BJ (cell line): ENCODE measurements at regions not wholly inside any gene's neighbourhood (a gene's known extent, or its start where the extent isn't known, plus 50 kb on each side); places are given as distances from the start of the nearest gene placed in this dataset.

ENCODE experiments used
- CTCF ChIA-PET: fragments of 350-600 bp; formaldehyde crosslinking; extraction: SDS; loops from one replicate; lab custom pipeline; 2021; ENCODE audit warnings: antibody characterized with exemption, inconsistent platforms; lab: Yijun Ruan, JAX
- POLR2A ChIA-PET: fragments of 300-600 bp; sonication (Branson Sonifier 250); formaldehyde crosslinking; extraction: SDS; loops from one replicate; lab custom pipeline; 2021; ENCODE audit warnings: antibody characterized with exemption; lab: Charles Lee
- DNase-seq: peaks from one replicate; pipeline ENCODE4 v3.0.0-alpha.2; 2011; ENCODE audit warnings: low read depth
- H3K27me3 ChIP-seq: 2 replicates; pipeline ENCODE4 v1.6.0; 2011; ENCODE audit warnings: low read length; ENCODE audit not compliant: control insufficient read depth, insufficient read depth
- H3K36me3 ChIP-seq: 2 replicates; pipeline ENCODE4 v1.5.1; 2011; ENCODE audit warnings: low read length; ENCODE audit not compliant: control insufficient read depth, insufficient read depth
- H3K4me3 ChIP-seq: 2 replicates; pipeline ENCODE4 v1.5.1; 2011; ENCODE audit warnings: low read depth, mild to moderate bottlenecking, control low read depth, low read length
- CTCF ChIP-seq: IDR thresholded peaks from 2 replicates; pipeline ENCODE4 v1.5.1; 2011; ENCODE audit warnings: low read depth, mild to moderate bottlenecking, control low read depth, inconsistent platforms, low read length, moderate library complexity; ENCODE audit not compliant: insufficient read depth

- Histone ChIP-seq H3K36me3 (no peaks in the 10 kb centered on the region), H3K4me3 (no peak overlapping the region), H3K27me3 (no peaks in the 10 kb centered on the region)
- no peak for TF ChIP-seq CTCF
- CTCF ChIA-PET = no interaction called here
- POLR2A ChIA-PET = no interaction called here
- DNase-seq = no peak
Observed at GRCh38 chr11:91756829-91757480, 467.7 kb upstream of the FAT3 start.

- no peaks in the 10 kb centered on the region for H3K36me3 ChIP-seq
- no peak overlapping the region for H3K4me3 ChIP-seq
- no peak for TF ChIP-seq CTCF
- DNase-seq = no peak
- ChIA-PET POLR2A (no interaction called here), CTCF (no interaction called here)
- H3K27me3 ChIP-seq = no peaks in the 10 kb centered on the region
Observed at GRCh38 chr11:91755951-91756707, 468.5 kb upstream of the FAT3 start.

DNA sequence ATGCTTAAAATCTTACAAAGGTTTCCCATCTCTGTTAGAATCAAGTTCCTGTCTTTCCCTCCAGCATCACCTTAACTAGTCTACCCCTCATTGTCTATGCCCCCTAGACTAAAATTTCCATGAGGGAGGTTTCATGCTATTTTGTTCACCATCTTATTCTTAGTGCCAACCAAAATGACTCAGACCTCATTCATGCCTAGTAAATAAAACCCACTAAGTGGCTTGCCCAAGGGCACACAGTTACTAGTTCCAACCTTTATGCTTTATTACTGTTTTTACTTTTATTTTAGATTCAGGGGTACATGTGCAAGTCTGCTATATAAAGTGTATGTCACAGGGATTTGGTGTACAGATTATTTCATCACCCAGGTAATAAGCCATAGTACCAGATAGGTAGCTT is 469.1 kb upstream of the FAT3 start:
- no peaks in the 10 kb centered on the region for H3K36me3 ChIP-seq
- no peak for DNase-seq
- no peak overlapping the region for H3K4me3 ChIP-seq
- no peak for TF ChIP-seq CTCF
- H3K27me3 ChIP-seq = no peaks in the 10 kb centered on the region
- POLR2A ChIA-PET = no interaction called here
- CTCF ChIA-PET = no interaction called here

DNA sequence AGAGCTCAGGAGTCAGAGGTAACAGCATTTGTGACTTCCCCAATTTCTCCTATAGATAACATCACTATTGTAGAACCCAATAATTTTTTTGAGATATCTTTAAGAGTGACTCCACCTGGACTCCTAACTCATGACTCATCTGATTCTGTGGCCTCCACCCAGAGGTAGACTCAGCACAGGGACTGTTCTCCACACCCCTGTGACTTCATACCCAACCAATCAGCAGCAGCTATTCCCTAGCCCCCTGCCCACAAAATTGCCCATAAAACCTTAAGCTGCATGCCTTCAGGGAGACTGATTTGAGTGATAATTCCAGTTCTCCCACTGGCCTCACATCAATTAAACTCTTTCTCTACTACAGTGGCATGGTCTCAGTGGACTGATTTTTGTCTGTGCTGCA is 475.4 kb upstream of the FAT3 start:
- no peak overlapping the region for H3K4me3 ChIP-seq
- ChIA-PET CTCF (no interaction called here), POLR2A (no interaction called here)
- no peak for DNase-seq
- TF ChIP-seq CTCF = no peak
- H3K36me3 ChIP-seq = no peaks in the 10 kb centered on the region
- no peaks in the 10 kb centered on the region for H3K27me3 ChIP-seq

DNA sequence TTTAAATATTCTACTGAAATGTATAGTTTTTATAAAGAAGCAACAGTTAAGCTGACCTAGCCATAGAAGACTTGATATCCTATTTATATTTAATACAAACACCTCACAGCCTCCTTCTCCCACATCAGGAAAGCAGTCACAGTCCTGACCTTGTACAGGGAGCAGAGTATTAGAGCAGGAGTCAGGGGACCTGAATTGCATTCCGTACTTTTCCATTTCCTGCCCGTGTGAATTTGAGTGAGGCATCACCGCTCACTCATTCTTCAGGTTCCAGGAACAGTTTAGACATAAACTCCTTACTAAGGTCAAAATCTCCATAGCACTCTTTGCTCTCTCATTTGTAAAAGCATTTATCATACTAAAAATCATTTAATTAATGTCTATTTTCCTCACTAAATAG is 482.5 kb upstream of the FAT3 start:
- DNase-seq = no peak
- TF ChIP-seq CTCF = no peak
- no peaks in the 10 kb centered on the region for H3K27me3 ChIP-seq
- H3K36me3 ChIP-seq = no peaks in the 10 kb centered on the region
- H3K4me3 ChIP-seq = no peak overlapping the region
- CTCF ChIA-PET = no interaction called here
- POLR2A ChIA-PET = no interaction called here
